Gastrocnemius medialis (tissue), 4 donors: ENCODE measurements at regions not wholly inside any gene's neighbourhood (a gene's known extent, or its start where the extent isn't known, plus 50 kb on each side); places are given as distances from the start of the nearest gene placed in this dataset.

Experiments used
- ATAC-seq, 2 donors: fragments of 150-250 bp; one replicate each; pipeline ENCODE4 v1.9.1; 2016
- DNase-seq, 2 donors: peaks; one replicate each; pipeline ENCODE4 v3.0.0-alpha.2; 2019
- H3K27ac ChIP-seq, 4 donors: fragments of 200-600 bp; sonication (generic); 1 replicate in 1 of 4; 2 replicates in 3 of 4; pipeline ENCODE4 v1.5.1; 2016 to 2018; ENCODE audit warnings: mild to moderate bottlenecking in 2 of 4, moderate library complexity in 1 of 4
- H3K27me3 ChIP-seq, 3 donors: fragments of 200-600 bp; sonication (generic) in 2 of 3; 1 replicate in 1 of 3; 2 replicates in 2 of 3; pipeline versions ENCODE4 v1.5.1 to v1.6.0; 2016 to 2019; ENCODE audit warnings: mild to moderate bottlenecking in 1 of 3, moderate library complexity in 1 of 3
- H3K36me3 ChIP-seq, 2 donors: fragments of 200-600 bp; sonication (generic) in 1 of 2; one replicate each; pipeline ENCODE4 v1.5.1; 2017 to 2018
- H3K4me1 ChIP-seq, 2 donors: fragments of 200-600 bp; sonication (generic) in 1 of 2; one replicate each; pipeline ENCODE4 v1.5.1; 2016 to 2017; ENCODE audit warnings: mild to moderate bottlenecking in 2 of 2
- H3K4me3 ChIP-seq, 4 donors: fragments of 200-600 bp; sonication (generic) in 3 of 4; 1 replicate in 1 of 4; 2 replicates in 3 of 4; pipeline ENCODE4 v1.5.1; 2016 to 2019; ENCODE audit warnings: mild to moderate bottlenecking in 2 of 4
- H3K9me3 ChIP-seq, 3 donors: fragments of 200-600 bp; sonication (generic) in 2 of 3; 1 replicate in 1 of 3; 2 replicates in 2 of 3; pipeline ENCODE4 v1.5.1; 2016 to 2019
- POLR2A ChIP-seq, 2 donors: fragments of 450-650 bp; IDR thresholded peaks; one replicate each; pipeline ENCODE4 v1.6.1; 2017; ENCODE audit warnings: antibody characterized with exemption in 2 of 2, mild to moderate bottlenecking in 2 of 2, moderate library complexity in 2 of 2
- in situ Hi-C, 4 donors: fragments of 200-750 bp; cut with MboI; loops; one replicate each; pipeline versions ENCODE4 v1.15.0 to v1.8.0; 2017; ENCODE audit warnings: low sequenced_read_pairs in 4 of 4
- intact Hi-C: fragments of 100-400 bp; cut with DNase I; formaldehyde crosslinking; loops from one replicate; pipeline ENCODE4 v1.15.1; 2023; ENCODE audit warnings: low total_unique reads
- TF ChIP-seq, protein P1 (sequence below), 5 experiments: fragments of 450-650 bp in 3 of 5; fragments of 200-600 bp in 2 of 5; sonication (generic) in 2 of 5; IDR thresholded peaks in 4 of 5; conservative IDR thresholded peaks in 1 of 5; 1 replicate in 4 of 5; 2 replicates in 1 of 5; pipeline ENCODE4 v1.5.1; 2016 to 2019; ENCODE audit warnings: antibody characterized with exemption in 5 of 5, mild to moderate bottlenecking in 3 of 5, moderate library complexity in 3 of 5

DNA sequence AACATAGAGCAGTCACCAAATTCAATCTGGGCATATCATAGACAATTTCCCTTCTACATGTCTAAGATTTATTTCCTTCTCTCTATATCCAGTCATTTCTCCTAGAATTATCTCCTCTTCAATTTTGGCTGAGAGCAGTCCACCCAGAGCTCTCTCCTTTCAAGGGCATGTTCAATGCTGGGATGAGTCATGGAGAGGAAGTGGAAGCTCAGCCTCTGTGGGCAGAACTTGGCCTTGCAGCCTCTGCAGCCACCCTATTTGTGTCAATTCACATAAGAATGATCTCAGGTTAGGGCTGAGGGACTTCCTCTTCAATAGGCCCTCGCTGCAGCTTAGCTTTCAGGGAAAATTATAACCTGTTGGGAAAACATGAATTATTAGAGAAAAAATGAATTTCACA is 560.8 kb downstream of the POM121L12 start:
- Histone ChIP-seq H3K4me3 (no peak overlapping the region), H3K4me1 (no peaks in the 10 kb centered on the region), H3K9me3 (no peaks in the 10 kb centered on the region), H3K27ac (no peak overlapping the region), H3K27me3 (no peaks in the 10 kb centered on the region), H3K36me3 (no peaks in the 10 kb centered on the region)
- TF ChIP-seq, protein P1, sequence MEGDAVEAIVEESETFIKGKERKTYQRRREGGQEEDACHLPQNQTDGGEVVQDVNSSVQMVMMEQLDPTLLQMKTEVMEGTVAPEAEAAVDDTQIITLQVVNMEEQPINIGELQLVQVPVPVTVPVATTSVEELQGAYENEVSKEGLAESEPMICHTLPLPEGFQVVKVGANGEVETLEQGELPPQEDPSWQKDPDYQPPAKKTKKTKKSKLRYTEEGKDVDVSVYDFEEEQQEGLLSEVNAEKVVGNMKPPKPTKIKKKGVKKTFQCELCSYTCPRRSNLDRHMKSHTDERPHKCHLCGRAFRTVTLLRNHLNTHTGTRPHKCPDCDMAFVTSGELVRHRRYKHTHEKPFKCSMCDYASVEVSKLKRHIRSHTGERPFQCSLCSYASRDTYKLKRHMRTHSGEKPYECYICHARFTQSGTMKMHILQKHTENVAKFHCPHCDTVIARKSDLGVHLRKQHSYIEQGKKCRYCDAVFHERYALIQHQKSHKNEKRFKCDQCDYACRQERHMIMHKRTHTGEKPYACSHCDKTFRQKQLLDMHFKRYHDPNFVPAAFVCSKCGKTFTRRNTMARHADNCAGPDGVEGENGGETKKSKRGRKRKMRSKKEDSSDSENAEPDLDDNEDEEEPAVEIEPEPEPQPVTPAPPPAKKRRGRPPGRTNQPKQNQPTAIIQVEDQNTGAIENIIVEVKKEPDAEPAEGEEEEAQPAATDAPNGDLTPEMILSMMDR (IDR thresholded peaks at IDR 0.05 in 4 of 5, conservative IDR thresholded peaks at IDR 0.05 in 1 of 5): no peak
- no peak for TF ChIP-seq POLR2A (IDR thresholded peaks at IDR 0.05)
- intact Hi-C loops (no loop called here), in situ Hi-C loops (no loop called here)
- DNase-seq (no peak), ATAC-seq (no peak)

- Histone ChIP-seq H3K4me3 (no peak overlapping the region), H3K9me3 (no peaks in the 10 kb centered on the region), H3K27me3 (no peaks in the 10 kb centered on the region), H3K27ac (no peak overlapping the region), H3K36me3 (no peaks in the 10 kb centered on the region), H3K4me1 (no peaks in the 10 kb centered on the region)
- TF ChIP-seq, protein P1 (IDR thresholded peaks at IDR 0.05 in 4 of 5, conservative IDR thresholded peaks at IDR 0.05 in 1 of 5): no peak
- TF ChIP-seq POLR2A (IDR thresholded peaks at IDR 0.05): no peak
- DNase-seq: no peak
- intact Hi-C loops: no loop called here
- in situ Hi-C loops: no loop called here
- no peak for ATAC-seq
Observed at GRCh38 chr7:53600296-53600695, 564.9 kb downstream of the POM121L12 start.

DNA sequence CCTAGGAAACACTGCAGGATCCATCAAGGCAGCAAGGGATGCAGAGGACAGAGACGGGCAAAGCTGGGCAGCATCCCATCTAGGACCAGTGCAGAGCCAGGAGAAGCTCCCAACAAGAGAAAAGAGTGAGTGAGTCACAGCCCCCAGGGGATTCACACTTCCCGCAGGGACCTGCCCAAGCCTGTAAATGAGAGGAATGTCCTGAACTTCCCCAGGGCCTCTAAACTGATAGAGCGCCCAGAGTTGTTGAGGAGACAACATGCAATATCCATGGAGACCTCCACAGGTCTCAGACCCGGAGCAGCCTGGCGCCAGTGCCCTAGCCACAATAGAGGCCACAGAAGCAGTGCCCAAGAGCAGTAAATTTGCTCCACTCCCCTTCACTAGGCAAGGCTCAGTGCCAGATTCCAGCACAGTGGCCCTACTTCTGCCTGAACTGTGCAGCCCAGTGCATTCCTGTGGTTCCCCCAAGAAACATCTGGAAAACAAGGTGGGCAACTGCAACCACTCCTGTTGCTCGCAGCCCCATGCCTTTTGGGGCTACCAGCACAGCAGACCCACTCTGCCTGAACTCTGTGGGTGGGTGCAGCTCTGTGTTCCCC is 567.5 kb downstream of the POM121L12 start:
- H3K27ac ChIP-seq: no peak overlapping the region
- intact Hi-C loops (no loop called here), in situ Hi-C loops (no loop called here)
- H3K36me3 ChIP-seq: no peaks in the 10 kb centered on the region
- no peak overlapping the region for H3K4me3 ChIP-seq
- H3K9me3 ChIP-seq: no peaks in the 10 kb centered on the region
- DNase-seq (no peak), ATAC-seq (no peak)
- no peaks in the 10 kb centered on the region for H3K4me1 ChIP-seq
- TF ChIP-seq, protein P1 (IDR thresholded peaks at IDR 0.05 in 4 of 5, conservative IDR thresholded peaks at IDR 0.05 in 1 of 5): no peak
- no peak for TF ChIP-seq POLR2A (IDR thresholded peaks at IDR 0.05)
- no peaks in the 10 kb centered on the region for H3K27me3 ChIP-seq

- Histone ChIP-seq H3K4me3 (no peak overlapping the region), H3K27ac (no peak overlapping the region), H3K9me3 (no peaks in the 10 kb centered on the region), H3K27me3 (no peaks in the 10 kb centered on the region), H3K4me1 (no peaks in the 10 kb centered on the region), H3K36me3 (no peaks in the 10 kb centered on the region)
- intact Hi-C loops: no loop called here
- TF ChIP-seq POLR2A (IDR thresholded peaks at IDR 0.05): no peak
- TF ChIP-seq, protein P1 (IDR thresholded peaks at IDR 0.05 in 4 of 5, conservative IDR thresholded peaks at IDR 0.05 in 1 of 5): no peak
- no peak for DNase-seq
- no peak for ATAC-seq
- in situ Hi-C loops: no loop called here
Observed at GRCh38 chr7:53603461-53603860, 568.0 kb downstream of the POM121L12 start.

DNA sequence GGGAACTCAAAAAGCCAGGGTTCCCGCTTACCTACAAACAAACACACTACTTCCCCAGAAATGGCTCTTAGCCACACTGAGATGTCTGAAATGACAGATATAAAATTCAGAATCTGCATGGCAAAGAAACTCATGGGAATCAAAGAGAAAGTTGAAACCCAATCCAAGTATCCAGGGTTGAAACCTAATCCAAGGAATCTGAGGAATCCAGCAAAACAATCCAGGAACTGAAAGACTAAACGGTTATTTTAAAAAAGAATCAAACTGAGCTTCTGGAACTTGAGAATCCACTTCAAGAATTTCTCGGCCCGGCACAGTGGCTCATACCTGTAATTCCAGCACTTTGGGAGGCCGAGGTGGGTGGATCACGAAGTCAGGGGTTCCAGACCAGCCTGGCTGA is 568.8 kb downstream of the POM121L12 start:
- intact Hi-C loops: no loop called here

More for the DNA sequence above, 568.8 kb downstream of the POM121L12 start:
- H3K4me1 ChIP-seq: no peaks in the 10 kb centered on the region
- H3K9me3 ChIP-seq: no peaks in the 10 kb centered on the region
- ATAC-seq: no peak
- no peak overlapping the region for H3K4me3 ChIP-seq
- no peaks in the 10 kb centered on the region for H3K27me3 ChIP-seq
- H3K27ac ChIP-seq: no peak overlapping the region
- in situ Hi-C loops: no loop called here
- H3K36me3 ChIP-seq: no peaks in the 10 kb centered on the region
- DNase-seq: no peak
- TF ChIP-seq POLR2A (IDR thresholded peaks at IDR 0.05): no peak
- TF ChIP-seq, protein P1 (IDR thresholded peaks at IDR 0.05 in 4 of 5, conservative IDR thresholded peaks at IDR 0.05 in 1 of 5): no peak
